HS-27A (cell line): ENCODE measurements at regions not wholly inside any gene's neighbourhood (a gene's known extent, or its start where the extent isn't known, plus 50 kb on each side); places are given as distances from the start of the nearest gene placed in this dataset.

Experiments used
- DNase-seq: peaks from one replicate; pipeline ENCODE4 v3.0.0-alpha.2; 2012; ENCODE audit warnings: low read depth, missing footprints

DNA sequence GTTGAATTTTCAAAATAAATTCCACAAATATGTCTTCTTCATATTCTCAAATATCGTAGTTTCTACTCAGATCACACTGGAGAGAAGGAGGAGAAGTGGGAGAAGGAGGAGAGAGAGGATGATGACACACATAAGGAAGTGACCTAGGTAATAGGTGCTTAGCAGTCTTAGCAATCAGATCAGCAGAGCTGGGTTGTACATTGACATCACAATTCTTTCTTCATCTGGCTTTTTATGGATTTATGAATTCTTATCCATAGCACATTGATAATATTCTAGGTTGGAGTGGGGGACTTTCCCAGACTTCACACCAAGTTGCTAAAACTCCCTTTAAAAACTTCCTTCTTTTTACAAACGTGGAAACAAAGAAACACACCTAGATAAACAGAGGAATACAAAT lies 86.9 kb downstream of the FGF9 start:
- DNase-seq = no peak

GRCh38 chr13:21758441-21758840 lies 87.6 kb downstream of the FGF9 start:
- DNase-seq = no peak

DNA sequence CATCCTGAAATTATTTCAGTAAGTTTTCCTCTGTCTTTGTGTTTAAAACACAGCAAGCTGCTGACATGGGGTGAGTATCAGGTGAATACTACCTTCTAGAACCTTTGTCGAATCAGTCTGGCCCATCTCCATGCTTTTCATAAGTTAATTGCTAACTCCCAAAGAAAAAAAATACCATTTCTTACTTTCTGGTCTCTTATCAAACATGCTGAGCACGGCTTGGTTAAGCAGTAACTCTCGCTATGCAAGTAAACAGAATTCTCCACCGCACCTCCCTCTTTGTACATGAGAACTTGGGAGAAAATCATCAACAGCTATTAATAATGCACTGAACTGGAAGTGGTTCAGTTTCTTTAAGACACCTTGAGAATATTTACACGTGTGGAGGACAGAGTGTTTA lies 88.6 kb downstream of the FGF9 start:
- DNase-seq = no peak

- no peak for DNase-seq
These were observed 89.0 kb downstream of the FGF9 start for GRCh38 chr13:21759911-21760310.

- DNase-seq = no peak
These were observed 90.9 kb downstream of the FGF9 start for GRCh38 chr13:21761770-21762169.

DNA sequence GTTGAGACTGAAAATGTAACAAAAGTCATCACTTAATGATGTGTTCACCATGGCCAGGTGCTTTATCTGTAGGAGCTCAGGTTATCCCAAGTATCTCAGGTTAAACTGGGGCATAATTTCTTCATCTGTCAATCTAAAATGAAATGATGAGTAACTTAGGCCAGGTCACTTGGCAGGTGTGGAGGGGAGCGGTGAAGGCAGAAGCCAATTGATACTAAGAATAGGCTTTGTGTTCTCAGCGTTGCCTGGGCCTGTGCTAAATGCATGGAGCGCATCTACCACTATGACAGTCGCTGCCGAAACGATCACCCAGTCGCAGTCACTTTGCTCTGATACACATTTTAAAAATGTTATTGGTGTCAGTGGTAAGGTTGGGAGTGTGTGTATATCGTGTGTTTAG lies 91.6 kb downstream of the FGF9 start:
- DNase-seq = no peak

DNA sequence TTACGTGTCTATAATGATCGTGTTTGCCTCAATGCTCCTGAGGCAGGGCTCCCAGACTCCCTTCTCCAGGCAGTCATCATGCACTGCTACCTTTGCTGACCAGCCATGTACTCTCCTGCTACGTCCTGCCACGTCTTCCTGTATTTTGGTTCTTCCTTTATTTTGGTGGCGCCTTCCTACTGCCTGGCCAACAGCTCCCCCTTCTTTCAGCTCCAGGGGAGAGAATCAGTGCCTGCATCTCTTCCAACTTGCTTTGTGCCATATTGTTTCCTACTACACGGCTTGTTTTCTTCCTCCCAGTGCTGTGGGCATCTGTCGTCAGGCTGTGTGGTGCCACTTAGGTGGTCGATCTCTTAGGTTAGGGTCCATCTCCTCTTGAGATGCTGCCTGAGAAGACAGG lies 96.2 kb downstream of the FGF9 start:
- no peak for DNase-seq

- DNase-seq = no peak
These were observed 100.2 kb downstream of the FGF9 start for GRCh38 chr13:21771075-21771474.

DNA sequence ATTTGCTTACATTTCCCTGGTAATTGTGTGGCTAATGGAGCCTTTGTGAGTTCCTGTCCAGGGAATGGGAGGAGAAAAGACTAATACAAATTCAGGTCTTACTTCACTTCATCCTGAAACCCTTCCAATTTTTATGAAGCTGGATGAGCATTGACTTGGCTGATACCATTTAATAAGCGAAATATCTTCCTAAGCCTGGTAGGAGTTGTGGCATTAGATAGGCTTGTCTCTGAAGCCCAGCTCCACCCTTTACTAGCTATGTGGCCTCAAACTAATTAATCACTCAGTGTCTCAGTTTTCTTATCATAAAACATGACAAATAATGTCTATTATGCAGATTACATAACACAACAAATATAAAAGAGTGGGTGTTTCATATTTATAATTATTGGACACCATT lies 106.3 kb downstream of the FGF9 start:
- DNase-seq = no peak

GRCh38 chr13:21777813-21778212 lies 106.9 kb downstream of the FGF9 start:
- no peak for DNase-seq

DNA sequence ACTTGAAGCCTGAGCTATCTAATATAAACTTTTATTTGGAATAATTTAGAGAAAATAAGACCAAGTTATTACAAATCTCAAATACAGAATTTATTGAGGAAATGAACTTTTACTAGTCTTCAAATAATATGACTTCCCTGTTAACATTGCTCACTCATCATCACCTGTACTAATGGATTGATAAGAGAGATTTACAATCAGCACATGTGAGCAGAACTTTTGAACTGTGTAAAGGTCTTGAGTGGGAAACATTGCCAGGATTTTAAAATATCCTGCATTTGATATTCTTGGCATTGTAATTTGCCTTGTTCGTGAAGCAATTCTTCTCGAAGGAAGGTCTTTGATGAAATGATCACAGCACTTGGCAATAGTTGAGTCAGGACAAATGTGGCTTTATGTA lies 111.9 kb downstream of the FGF9 start:
- no peak for DNase-seq

DNA sequence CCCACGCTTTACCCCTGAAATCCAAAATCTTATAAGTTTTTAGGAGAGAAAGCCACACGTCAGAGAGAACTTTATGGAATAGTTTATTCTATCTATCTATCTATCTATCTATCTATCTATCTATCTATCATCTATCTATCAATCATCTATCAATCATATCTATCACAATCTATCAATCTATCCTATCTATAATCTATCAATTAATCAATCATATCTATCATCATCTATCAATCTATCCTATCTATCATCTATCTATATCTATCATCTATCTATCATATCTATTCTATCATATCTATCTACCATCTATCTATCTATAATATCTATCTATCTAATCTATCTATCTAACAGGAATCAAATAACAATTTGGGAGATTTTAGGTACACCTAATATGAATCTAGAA lies 115.1 kb downstream of the FGF9 start:
- DNase-seq = no peak

GRCh38 chr13:21796066-21796465 lies 125.2 kb downstream of the FGF9 start:
- no peak for DNase-seq

- DNase-seq = no peak
These were observed 126.1 kb downstream of the FGF9 start for GRCh38 chr13:21796775-21797514.

- DNase-seq = no peak
These were observed 126.9 kb downstream of the FGF9 start for GRCh38 chr13:21797736-21798135.

- no peak for DNase-seq
These were observed 127.3 kb downstream of the FGF9 start for GRCh38 chr13:21798181-21798580.

DNA sequence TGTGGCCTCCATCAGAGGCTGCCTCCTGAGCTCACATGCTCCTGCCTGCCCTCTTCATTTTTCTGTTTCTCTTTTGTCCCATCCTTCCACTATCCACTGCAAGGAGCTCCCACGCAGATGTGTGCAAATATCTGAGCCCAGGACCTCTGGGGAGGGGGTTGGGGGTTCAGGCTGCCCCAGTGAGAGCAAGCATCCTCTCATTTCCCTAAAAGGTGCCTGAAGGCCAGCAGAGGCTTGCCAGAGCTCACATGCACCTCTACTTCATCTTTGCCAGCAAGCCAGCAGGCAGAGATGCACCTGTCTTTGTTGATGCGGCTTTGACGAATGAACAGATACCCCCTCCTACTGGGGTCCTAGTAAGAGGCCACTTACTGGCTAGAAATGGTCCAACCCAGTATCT lies 128.8 kb downstream of the FGF9 start:
- DNase-seq = no peak

DNA sequence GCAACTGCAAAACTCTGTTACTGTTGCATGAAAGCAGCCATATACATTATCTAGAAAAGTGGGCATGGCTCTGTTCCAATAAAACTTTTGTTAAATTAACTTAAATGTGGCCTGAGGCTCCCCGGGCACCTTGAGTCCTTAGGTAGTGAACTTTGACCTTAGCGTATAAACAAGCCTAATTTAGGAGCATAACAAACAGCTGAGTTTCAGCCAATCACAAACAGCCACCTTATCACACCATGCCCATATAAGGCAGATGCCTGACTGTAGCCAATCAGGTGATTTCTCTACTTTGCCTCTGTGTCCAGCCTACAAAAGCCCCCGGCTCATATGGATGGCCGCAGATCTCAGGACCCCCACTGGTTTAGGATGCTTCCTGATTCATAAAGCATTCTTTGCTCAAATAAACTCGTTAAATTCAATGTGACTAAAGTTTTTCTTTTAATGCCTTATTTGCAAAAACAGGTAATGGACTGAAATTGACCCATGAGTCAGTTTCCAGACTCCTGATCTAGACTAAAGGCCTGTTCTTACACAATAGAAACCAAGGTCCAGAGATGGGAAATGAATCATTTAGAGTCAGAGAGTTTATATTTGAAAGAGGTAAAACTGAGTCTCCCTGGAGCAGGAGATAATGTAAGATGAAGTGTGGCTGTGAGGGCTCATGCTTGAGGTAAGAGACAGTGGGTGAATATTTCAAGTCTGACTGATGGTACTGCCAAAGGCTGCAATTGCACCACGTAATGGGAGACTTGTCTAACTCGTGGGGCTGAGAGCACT lies 130.2 kb downstream of the FGF9 start:
- no peak for DNase-seq

- DNase-seq = no peak
These were observed 134.9 kb downstream of the FGF9 start for GRCh38 chr13:21805733-21806132.

DNA sequence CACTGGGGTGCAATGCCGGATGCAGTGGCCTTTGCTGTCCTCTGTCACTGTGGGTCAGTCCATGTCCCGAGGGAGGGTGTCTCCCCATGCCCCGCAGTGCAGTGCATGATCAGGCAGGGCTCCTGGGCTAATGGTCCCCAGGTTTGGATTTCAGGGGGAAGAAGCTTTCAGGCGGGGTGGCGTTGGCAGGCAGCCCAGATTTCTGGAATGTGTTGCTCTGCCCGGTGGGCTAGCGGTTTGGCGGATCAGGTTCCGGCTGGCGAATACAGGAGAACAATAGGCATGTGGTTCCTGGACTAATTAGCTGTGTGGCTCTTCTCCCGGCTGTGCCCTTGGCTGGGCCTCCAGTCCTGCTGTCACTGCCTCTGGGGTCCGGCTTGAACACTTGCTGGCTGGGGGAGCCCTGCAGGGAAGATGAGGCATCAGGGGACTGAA lies 141.3 kb downstream of the FGF9 start:
- DNase-seq = no peak

GRCh38 chr13:21813110-21813509 lies 142.2 kb downstream of the FGF9 start:
- no peak for DNase-seq

- DNase-seq = no peak
These were observed 143.0 kb downstream of the FGF9 start for GRCh38 chr13:21813844-21814243.

GRCh38 chr13:21814604-21815003 lies 143.7 kb downstream of the FGF9 start:
- DNase-seq = no peak

DNA sequence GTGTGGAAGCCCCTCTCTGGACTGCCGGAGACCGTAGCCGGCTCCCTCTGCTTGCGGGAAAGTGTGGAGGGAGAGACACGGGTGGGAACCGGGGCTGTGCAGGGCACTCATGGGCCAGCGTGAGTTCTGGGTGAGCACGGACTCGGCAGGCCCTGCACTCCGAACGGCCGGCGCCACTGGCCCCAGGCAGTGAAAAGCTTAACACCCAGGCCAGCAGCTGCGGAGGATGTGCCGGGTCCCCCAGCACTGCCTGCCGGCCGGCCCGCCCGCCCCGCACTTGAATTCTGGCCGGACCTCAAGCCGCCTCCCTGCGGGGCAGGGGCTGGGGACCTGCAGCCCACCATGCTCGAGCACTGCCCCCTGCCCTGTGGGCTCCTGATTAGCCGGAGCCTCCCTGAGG lies 147.0 kb downstream of the FGF9 start:
- no peak for DNase-seq
